ENCODE measurements at regions not wholly inside any gene's neighbourhood (a gene's known extent, or its start where the extent isn't known, plus 50 kb on each side); places are given as distances from the start of the nearest gene placed in this dataset.

- no peak for DNase-seq (ENCODE audit: low spot score)
Observed at GRCh38 chr10:4265964-4266363, 481.0 kb upstream of the KLF6 start.

GRCh38 chr10:4264209-4264865 lies 479.3 kb upstream of the KLF6 start:
- no peak for DNase-seq (ENCODE audit: low spot score)

- DNase-seq (ENCODE audit: low spot score): no peak
Observed at GRCh38 chr10:4263601-4263921, 478.6 kb upstream of the KLF6 start.

GRCh38 chr10:4262870-4263600 lies 478.0 kb upstream of the KLF6 start:
- DNase-seq (ENCODE audit: low spot score): no peak

GRCh38 chr10:4262449-4262848 lies 477.4 kb upstream of the KLF6 start:
- DNase-seq (ENCODE audit: low spot score): no peak

GRCh38 chr10:4260483-4261124 lies 475.6 kb upstream of the KLF6 start:
- DNase-seq (ENCODE audit: low spot score): peak; percentile 62

- DNase-seq (ENCODE audit: low spot score): no peak
Observed at GRCh38 chr10:4257939-4258465, 473.0 kb upstream of the KLF6 start.

GRCh38 chr10:4256971-4257370 lies 472.0 kb upstream of the KLF6 start:
- DNase-seq (ENCODE audit: low spot score): no peak

GRCh38 chr10:4255751-4256150 lies 470.7 kb upstream of the KLF6 start:
- DNase-seq (ENCODE audit: low spot score): no peak

GRCh38 chr10:4254101-4254994 lies 469.3 kb upstream of the KLF6 start:
- no peak for DNase-seq (ENCODE audit: low spot score)

GRCh38 chr10:4252701-4253100 lies 467.7 kb upstream of the KLF6 start:
- no peak for DNase-seq (ENCODE audit: low spot score)

GRCh38 chr10:4250587-4250887 lies 465.5 kb upstream of the KLF6 start:
- DNase-seq (ENCODE audit: low spot score): no peak

GRCh38 chr10:4249841-4250586 lies 465.0 kb upstream of the KLF6 start:
- DNase-seq (ENCODE audit: low spot score): no peak

- no peak for DNase-seq (ENCODE audit: low spot score)
Observed at GRCh38 chr10:4247379-4247778, 462.4 kb upstream of the KLF6 start.

GRCh38 chr10:4246881-4247358 lies 461.9 kb upstream of the KLF6 start:
- DNase-seq (ENCODE audit: low spot score): no peak

- peak; percentile 95 for DNase-seq (ENCODE audit: low spot score)
Observed at GRCh38 chr10:4243651-4244050, 458.6 kb upstream of the KLF6 start.

GRCh38 chr10:4243169-4243568 lies 458.2 kb upstream of the KLF6 start:
- DNase-seq (ENCODE audit: low spot score): no peak

GRCh38 chr10:4242561-4243035 lies 457.6 kb upstream of the KLF6 start:
- DNase-seq (ENCODE audit: low spot score): peak; percentile 92

- DNase-seq (ENCODE audit: low spot score): peak; percentile 97
Observed at GRCh38 chr10:4241724-4242345, 456.8 kb upstream of the KLF6 start.

- peak; percentile 51 for DNase-seq (ENCODE audit: low spot score)
Observed at GRCh38 chr10:4240608-4241197, 455.7 kb upstream of the KLF6 start.

All from umbilical cord (tissue), 1 donor.